HEK293T (cell line): ENCODE measurements at regions not wholly inside any gene's neighbourhood (a gene's known extent, or its start where the extent isn't known, plus 50 kb on each side); places are given as distances from the start of the nearest gene placed in this dataset.

Experiments used
- ARNT ChIP-seq: fragments of 450-650 bp; IDR thresholded peaks from 2 replicates; pipeline ENCODE4 v1.6.1; 2017; ENCODE audit warnings: mild to moderate bottlenecking
- SUZ12 ChIP-seq: fragments of 450-650 bp; IDR thresholded peaks from 2 replicates; pipeline ENCODE4 v1.6.1; 2016; ENCODE audit warnings: mild to moderate bottlenecking

- TF ChIP-seq ARNT, result no peak
- no peak for TF ChIP-seq SUZ12
These were observed 151.7 kb upstream of the PTPRG start for GRCh38 chr3:61409638-61410037.
